WERI-Rb-1 (cell line): ENCODE measurements at regions not wholly inside any gene's neighbourhood (a gene's known extent, or its start where the extent isn't known, plus 50 kb on each side); places are given as distances from the start of the nearest gene placed in this dataset.
A peak's percentile ranks its signal among the peaks of the same experiment; 100 is the strongest.
"Not testable (repeated sequence)": the region's sequence is repeated elsewhere in the genome, so short reads cannot be mapped to it uniquely, and the experiment has no call there.

Experiments
- DNase-seq: peaks from one replicate; pipeline ENCODE4 v3.0.0-alpha.2; 2020
- H3K27ac ChIP-seq: fragments of 250-450 bp; sonication (Bioruptor Pico); 2 replicates; pipeline ENCODE4 v1.5.1; 2020; ENCODE audit warnings: mild to moderate bottlenecking, moderate library complexity
- H3K27me3 ChIP-seq: fragments of 250-450 bp; sonication (Bioruptor Pico); 2 replicates; pipeline ENCODE4 v1.5.1; 2021; ENCODE audit warnings: mild to moderate bottlenecking, low read depth, moderate library complexity; ENCODE audit not compliant: insufficient read depth, severe bottlenecking
- H3K36me3 ChIP-seq: fragments of 250-450 bp; sonication (Bioruptor Pico); 2 replicates; pipeline ENCODE4 v1.5.1; 2020; ENCODE audit warnings: mild to moderate bottlenecking, moderate library complexity
- H3K4me3 ChIP-seq: 2 replicates; pipeline ENCODE4 v1.5.1; 2011; ENCODE audit warnings: low read depth, mild to moderate bottlenecking, control low read depth, low read length
- H3K9me3 ChIP-seq: fragments of 250-450 bp; sonication (Bioruptor Pico); 2 replicates; pipeline ENCODE4 v1.5.1; 2021; ENCODE audit warnings: mild to moderate bottlenecking, moderate library complexity; ENCODE audit not compliant: severe bottlenecking
- CTCF ChIP-seq: IDR thresholded peaks from 2 replicates; pipeline ENCODE4 v1.5.1; 2011; ENCODE audit warnings: low read depth, mild to moderate bottlenecking, control low read depth, inconsistent platforms, low read length

- DNase-seq: no peak
- H3K36me3 ChIP-seq: no peaks in the 10 kb centered on the region
- no peak overlapping the region for H3K27ac ChIP-seq
- TF ChIP-seq CTCF: no peak
- no peak overlapping the region for H3K4me3 ChIP-seq
- no peaks in the 10 kb centered on the region for H3K9me3 ChIP-seq
- peaks cover 5% of the 10 kb centered on the region for H3K27me3 ChIP-seq
Measured at GRCh38 chr2:126952216-126952615, 53.5 kb downstream of the TEX51 start.

GRCh38 chr2:126953483-126953882 is 54.8 kb downstream of the TEX51 start:
- Histone ChIP-seq H3K27ac (no peak overlapping the region), H3K9me3 (no peaks in the 10 kb centered on the region), H3K36me3 (no peaks in the 10 kb centered on the region), H3K4me3 (no peak overlapping the region), H3K27me3 (peaks cover 5% of the 10 kb centered on the region)
- TF ChIP-seq CTCF: no peak
- no peak for DNase-seq

GRCh38 chr2:126954831-126955230 is 56.1 kb downstream of the TEX51 start:
- no peak for TF ChIP-seq CTCF
- H3K36me3 ChIP-seq: no peaks in the 10 kb centered on the region
- H3K4me3 ChIP-seq: no peak overlapping the region
- H3K27ac ChIP-seq: no peak overlapping the region
- H3K9me3 ChIP-seq: peaks cover 3% of the 10 kb centered on the region
- no peak for DNase-seq
- peaks cover 5% of the 10 kb centered on the region for H3K27me3 ChIP-seq

- H3K27me3 ChIP-seq, H3K36me3 ChIP-seq, H3K9me3 ChIP-seq, H3K27ac ChIP-seq, DNase-seq, H3K4me3 ChIP-seq: not testable (repeated sequence)
Measured at GRCh38 chr2:126956773-126957172, 58.1 kb downstream of the TEX51 start.

- Histone ChIP-seq H3K4me3 (no peak overlapping the region), H3K9me3 (peaks cover 5% of the 10 kb centered on the region), H3K27me3 (no peaks in the 10 kb centered on the region), H3K36me3 (no peaks in the 10 kb centered on the region), H3K27ac (no peak overlapping the region)
- peak; percentile 70 for DNase-seq
- no peak for TF ChIP-seq CTCF
Measured at GRCh38 chr2:126963390-126963789, 64.7 kb downstream of the TEX51 start.

GRCh38 chr2:126966601-126967000 is 67.9 kb downstream of the TEX51 start:
- H3K36me3 ChIP-seq: no peaks in the 10 kb centered on the region
- H3K27me3 ChIP-seq: no peaks in the 10 kb centered on the region
- H3K9me3 ChIP-seq: no peaks in the 10 kb centered on the region
- H3K4me3 ChIP-seq: no peak overlapping the region
- no peak for DNase-seq
- H3K27ac ChIP-seq: no peak overlapping the region
- no peak for TF ChIP-seq CTCF

GRCh38 chr2:126970583-126970982 is 71.9 kb downstream of the TEX51 start:
- TF ChIP-seq CTCF: no peak
- no peak overlapping the region for H3K4me3 ChIP-seq
- no peak for DNase-seq
- H3K27me3 ChIP-seq: no peaks in the 10 kb centered on the region
- H3K27ac ChIP-seq: no peak overlapping the region
- H3K36me3 ChIP-seq: no peaks in the 10 kb centered on the region
- no peaks in the 10 kb centered on the region for H3K9me3 ChIP-seq
